GM12892 (cell line): ENCODE measurements at regions not wholly inside any gene's neighbourhood (a gene's known extent, or its start where the extent isn't known, plus 50 kb on each side); places are given as distances from the start of the nearest gene placed in this dataset.

Experiments
- POLR2A ChIP-seq: IDR thresholded peaks from 2 replicates; pipeline ENCODE4 v1.6.1; 2011; ENCODE audit warnings: low read depth, low read length, control low read depth
- POLR2AphosphoS5 ChIP-seq: IDR thresholded peaks from 2 replicates; pipeline ENCODE4 v1.6.1; 2011; ENCODE audit warnings: low read depth, low read length, control low read depth
- TAF1 ChIP-seq: IDR thresholded peaks from 2 replicates; pipeline ENCODE4 v1.6.1; 2011; ENCODE audit warnings: low read depth, mild to moderate bottlenecking, control low read depth, low read length, borderline replicate concordance

- TF ChIP-seq POLR2AphosphoS5: no peak
- no peak for TF ChIP-seq POLR2A
- TF ChIP-seq TAF1: no peak
Observed at GRCh38 chr4:10746371-10747171, 62.0 kb upstream of the CLNK start.
